Esophagus muscularis mucosa (tissue), 4 donors: ENCODE measurements at regions not wholly inside any gene's neighbourhood (a gene's known extent, or its start where the extent isn't known, plus 50 kb on each side); places are given as distances from the start of the nearest gene placed in this dataset.

Experiments used
- EP300 ChIP-seq: sonication (generic); formaldehyde crosslinking; IDR thresholded peaks from one replicate; pipeline ENCODE4 v1.6.1; 2017; ENCODE audit warnings: antibody characterized with exemption
- POLR2A ChIP-seq: fragments of 450-650 bp; IDR thresholded peaks from one replicate; pipeline ENCODE4 v1.6.1; 2017; ENCODE audit warnings: antibody characterized with exemption, moderate library complexity, mild to moderate bottlenecking, low read depth
- POLR2AphosphoS5 ChIP-seq, 2 donors: sonication (generic); formaldehyde crosslinking; IDR thresholded peaks; one replicate each; pipeline ENCODE4 v1.6.1; 2017; ENCODE audit warnings: antibody characterized with exemption in 2 of 2
- TF ChIP-seq, protein P1 (sequence below), 3 experiments: fragments of 200-600 bp in 2 of 3; fragments of 450-650 bp in 1 of 3; sonication (generic) in 2 of 3; IDR thresholded peaks; one replicate each; pipeline ENCODE4 v1.5.1; 2017 to 2019; ENCODE audit warnings: antibody characterized with exemption in 3 of 3, mild to moderate bottlenecking in 2 of 3, moderate library complexity in 1 of 3

DNA sequence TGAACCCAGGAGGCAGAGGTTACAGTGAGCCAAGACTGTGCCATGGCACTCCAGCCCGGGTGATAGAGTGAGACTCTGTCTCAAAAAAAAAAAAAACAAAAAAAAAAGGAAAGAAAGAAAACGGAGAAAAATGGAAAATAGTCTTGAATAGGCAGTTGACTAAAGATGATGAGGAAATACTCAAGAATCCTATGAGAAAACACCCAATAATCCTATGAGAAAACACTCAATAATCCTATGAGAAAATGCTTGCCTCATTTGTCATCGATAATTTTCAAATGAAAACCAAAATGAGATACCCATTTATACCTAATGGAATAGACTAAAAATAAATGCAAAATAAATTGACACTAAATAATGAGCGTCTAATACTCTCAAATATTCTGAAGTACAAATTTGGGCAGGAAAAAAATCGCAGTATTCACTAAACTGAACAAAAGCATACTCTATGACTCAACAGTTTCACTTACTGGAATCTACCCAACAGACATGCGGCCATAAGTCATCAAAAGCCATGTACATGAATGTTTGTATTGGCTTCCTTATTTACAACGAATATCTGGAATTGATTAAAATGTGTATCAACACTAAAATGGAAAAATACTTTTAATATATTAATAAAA, 733.9 kb upstream of the CHRM3 start:
- TF ChIP-seq, protein P1, sequence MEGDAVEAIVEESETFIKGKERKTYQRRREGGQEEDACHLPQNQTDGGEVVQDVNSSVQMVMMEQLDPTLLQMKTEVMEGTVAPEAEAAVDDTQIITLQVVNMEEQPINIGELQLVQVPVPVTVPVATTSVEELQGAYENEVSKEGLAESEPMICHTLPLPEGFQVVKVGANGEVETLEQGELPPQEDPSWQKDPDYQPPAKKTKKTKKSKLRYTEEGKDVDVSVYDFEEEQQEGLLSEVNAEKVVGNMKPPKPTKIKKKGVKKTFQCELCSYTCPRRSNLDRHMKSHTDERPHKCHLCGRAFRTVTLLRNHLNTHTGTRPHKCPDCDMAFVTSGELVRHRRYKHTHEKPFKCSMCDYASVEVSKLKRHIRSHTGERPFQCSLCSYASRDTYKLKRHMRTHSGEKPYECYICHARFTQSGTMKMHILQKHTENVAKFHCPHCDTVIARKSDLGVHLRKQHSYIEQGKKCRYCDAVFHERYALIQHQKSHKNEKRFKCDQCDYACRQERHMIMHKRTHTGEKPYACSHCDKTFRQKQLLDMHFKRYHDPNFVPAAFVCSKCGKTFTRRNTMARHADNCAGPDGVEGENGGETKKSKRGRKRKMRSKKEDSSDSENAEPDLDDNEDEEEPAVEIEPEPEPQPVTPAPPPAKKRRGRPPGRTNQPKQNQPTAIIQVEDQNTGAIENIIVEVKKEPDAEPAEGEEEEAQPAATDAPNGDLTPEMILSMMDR (IDR thresholded peaks at IDR 0.05): no peak
- no peak for TF ChIP-seq POLR2A
- TF ChIP-seq EP300: no peak
- no peak for TF ChIP-seq POLR2AphosphoS5 (IDR thresholded peaks at IDR 0.05)
